Loucy (cell line): ENCODE measurements at regions not wholly inside any gene's neighbourhood (a gene's known extent, or its start where the extent isn't known, plus 50 kb on each side); places are given as distances from the start of the nearest gene placed in this dataset.

Experiments used
- CTCF ChIP-seq: fragments of 200-600 bp; sonication (generic); conservative IDR thresholded peaks from 2 replicates; pipeline ENCODE4 v1.5.1; 2014; ENCODE audit warnings: mild to moderate bottlenecking, antibody characterized with exemption, low read length
- EZH2phosphoT487 ChIP-seq: fragments of 200-600 bp; IDR thresholded peaks from 2 replicates; pipeline ENCODE4 v1.6.1; 2018; ENCODE audit warnings: antibody characterized with exemption, mild to moderate bottlenecking, moderate library complexity, borderline replicate concordance

- TF ChIP-seq CTCF (no peak), EZH2phosphoT487 (no peak)
Measured at GRCh38 chr12:13487326-13487725, 290.8 kb downstream of the EMP1 start.
